H1 (cell line): ENCODE measurements at regions not wholly inside any gene's neighbourhood (a gene's known extent, or its start where the extent isn't known, plus 50 kb on each side); places are given as distances from the start of the nearest gene placed in this dataset.

Experiments
- CTCF ChIA-PET: fragments of 300-600 bp; sonication (Branson Sonifier 250); formaldehyde crosslinking; loops from one replicate; lab custom pipeline; 2021; ENCODE audit not compliant: partially characterized antibody; lab: Charles Lee
- POLR2A ChIA-PET: fragments of 300-600 bp; sonication (Branson Sonifier 250); formaldehyde crosslinking; loops from one replicate; lab custom pipeline; 2021; ENCODE audit warnings: inconsistent platforms; ENCODE audit not compliant: partially characterized antibody; lab: Charles Lee
- DNase-seq, 2 experiments: peaks; one replicate each; pipeline versions ENCODE4 v3.0.0 to v3.0.0-alpha.2; 2010 to 2022; ENCODE audit warnings: low spot score in 2 of 2, low read depth in 1 of 2, mixed read lengths in 1 of 2
- FAIRE-seq: peaks from 2 replicates; lab custom pipeline; 2011; peaks lifted over from hg19 to GRCh38; lab: Jason Lieb, UNC
- H2AFZ ChIP-seq: 2 replicates; pipeline ENCODE4 v1.8.1; 2012; ENCODE audit warnings: low read length, inconsistent platforms
- H2AK5ac ChIP-seq: 2 replicates; pipeline ENCODE4 v1.6.1; 2013; ENCODE audit warnings: low read depth, low read length
- H2BK120ac ChIP-seq: replicated peaks from 2 replicates; pipeline ENCODE3; 2013; ENCODE audit warnings: low read depth, low read length, inconsistent platforms
- H2BK12ac ChIP-seq: 2 replicates; pipeline ENCODE4 v1.6.1; 2013; ENCODE audit warnings: low read depth, low read length
- H2BK15ac ChIP-seq: 2 replicates; pipeline ENCODE4 v1.6.1; 2013; ENCODE audit warnings: low read length
- H2BK20ac ChIP-seq: 2 replicates; pipeline ENCODE4 v1.6.1; 2013; ENCODE audit warnings: low read length
- H2BK5ac ChIP-seq: 2 replicates; pipeline ENCODE4 v1.6.1; 2013; ENCODE audit warnings: low read depth, low read length
- H3K14ac ChIP-seq: 2 replicates; pipeline ENCODE4 v1.6.1; 2013; ENCODE audit warnings: inconsistent platforms; ENCODE audit not compliant: insufficient read length
- H3K18ac ChIP-seq: 2 replicates; pipeline ENCODE4 v1.6.1; 2013; ENCODE audit warnings: low read length; ENCODE audit errors: extremely low read depth
- H3K23ac ChIP-seq: 2 replicates; pipeline ENCODE4 v1.6.1; 2013; ENCODE audit warnings: inconsistent platforms; ENCODE audit not compliant: insufficient read length
- H3K23me2 ChIP-seq: 2 replicates; pipeline ENCODE4 v1.6.1; 2013; ENCODE audit warnings: low read depth, low read length
- H3K27ac ChIP-seq: 2 replicates; pipeline ENCODE4 v1.6.1; 2011; ENCODE audit warnings: low read depth, low read length, inconsistent platforms
- H3K27me3 ChIP-seq, 4 experiments: replicated peaks in 1 of 4; 1 replicate in 1 of 4; 2 replicates in 3 of 4; pipeline versions ENCODE4 v1.6.1 to v1.8.1; 2011 to 2013; ENCODE audit warnings: low read length in 3 of 4, mild to moderate bottlenecking in 3 of 4, inconsistent platforms in 2 of 4, mixed read lengths in 2 of 4, moderate library complexity in 1 of 4; ENCODE audit not compliant: control insufficient read depth in 3 of 4, insufficient read depth in 3 of 4; ENCODE audit errors: extremely low read depth in 1 of 4
- H3K36me3 ChIP-seq, 4 experiments: 2 replicates each; pipeline versions ENCODE4 v1.6.1 to v1.8.1; 2011 to 2013; ENCODE audit warnings: mild to moderate bottlenecking in 4 of 4, low read length in 3 of 4, moderate library complexity in 2 of 4, control low read depth in 1 of 4, inconsistent platforms in 1 of 4; ENCODE audit not compliant: insufficient read depth in 4 of 4, control insufficient read depth in 2 of 4
- H3K4ac ChIP-seq: replicated peaks from 2 replicates; pipeline ENCODE3; 2013; ENCODE audit warnings: low read length, low read depth, mixed read lengths, inconsistent platforms; ENCODE audit not compliant: insufficient read length
- H3K4me1 ChIP-seq, 4 experiments: replicated peaks in 1 of 4; 1 replicate in 1 of 4; 2 replicates in 3 of 4; pipeline versions ENCODE4 v1.6.1 to v1.8.1; 2011 to 2013; ENCODE audit warnings: low read length in 3 of 4, inconsistent platforms in 2 of 4, mixed read lengths in 1 of 4; ENCODE audit not compliant: insufficient read depth in 4 of 4, control insufficient read depth in 3 of 4
- H3K4me2 ChIP-seq, 2 experiments: 2 replicates each; pipeline versions ENCODE4 v1.6.1 to v1.8.1; 2011 to 2013; ENCODE audit warnings: low read depth in 2 of 2, low read length in 2 of 2, control low read depth in 1 of 2, inconsistent platforms in 1 of 2, mild to moderate bottlenecking in 1 of 2; ENCODE audit not compliant: insufficient read depth in 1 of 2
- H3K4me3 ChIP-seq, 4 experiments: fragments of 200-600, 300-600 bp in 1 of 4; sonication (generic), shearing (Covaris generic), sonication (Bioruptor Twin) in 1 of 4; 2 replicates each; pipeline versions ENCODE4 v1.5.1 to v1.8.1; 2011 to 2016; ENCODE audit warnings: low read length in 4 of 4, low read depth in 3 of 4, control low read depth in 2 of 4, inconsistent platforms in 2 of 4, mild to moderate bottlenecking in 2 of 4, mixed read lengths in 1 of 4, moderate library complexity in 1 of 4; ENCODE audit not compliant: insufficient read depth in 2 of 4; ENCODE audit errors: extremely low read depth in 1 of 4
- H3K56ac ChIP-seq: replicated peaks from 2 replicates; pipeline ENCODE3; 2013; ENCODE audit warnings: low read depth, mild to moderate bottlenecking, mixed read lengths, low read length, inconsistent platforms; ENCODE audit not compliant: insufficient read length
- H3K79me1 ChIP-seq: 2 replicates; pipeline ENCODE4 v1.6.1; 2013; ENCODE audit warnings: low read depth, low read length, control low read depth
- H3K79me2 ChIP-seq, 2 experiments: 2 replicates each; pipeline versions ENCODE4 v1.6.1 to v1.8.1; 2012 to 2013; ENCODE audit warnings: low read length in 2 of 2, mild to moderate bottlenecking in 2 of 2, inconsistent platforms in 1 of 2; ENCODE audit not compliant: insufficient read depth in 2 of 2, control insufficient read depth in 1 of 2
- H3K9ac ChIP-seq, 4 experiments: replicated peaks in 1 of 4; 1 replicate in 1 of 4; 2 replicates in 3 of 4; pipeline versions ENCODE4 v1.6.1 to v1.8.1; 2011 to 2013; ENCODE audit warnings: low read depth in 3 of 4, low read length in 3 of 4, control low read depth in 2 of 4, mild to moderate bottlenecking in 2 of 4, moderate library complexity in 2 of 4, inconsistent platforms in 1 of 4; ENCODE audit errors: extremely low read depth in 1 of 4
- H3K9me3 ChIP-seq, 2 experiments: 2 replicates each; pipeline versions ENCODE4 v1.6.1 to v1.8.1; 2012 to 2013; ENCODE audit warnings: mild to moderate bottlenecking in 2 of 2, moderate library complexity in 2 of 2, control low read depth in 1 of 2, inconsistent platforms in 1 of 2, low read depth in 1 of 2, low read length in 1 of 2, mixed read lengths in 1 of 2; ENCODE audit not compliant: insufficient read depth in 2 of 2
- H4K20me1 ChIP-seq, 2 experiments: replicated peaks in 1 of 2; 2 replicates each; pipeline versions ENCODE3 to v1.8.1; 2011 to 2013; ENCODE audit warnings: inconsistent platforms in 2 of 2, low read length in 2 of 2, mild to moderate bottlenecking in 1 of 2; ENCODE audit not compliant: insufficient read depth in 2 of 2, control insufficient read depth in 1 of 2
- H4K5ac ChIP-seq: 2 replicates; pipeline ENCODE4 v1.6.1; 2013; ENCODE audit warnings: low read length, low read depth, mixed read lengths, inconsistent platforms; ENCODE audit not compliant: insufficient read length
- H4K8ac ChIP-seq: 2 replicates; pipeline ENCODE4 v1.8.0; 2013; ENCODE audit warnings: mild to moderate bottlenecking, moderate library complexity, low read length, inconsistent platforms; ENCODE audit not compliant: insufficient read depth; ENCODE audit errors: extremely low read depth
- H4K91ac ChIP-seq: replicated peaks from 2 replicates; pipeline ENCODE3; 2013; ENCODE audit warnings: low read length, mixed read lengths, inconsistent platforms; ENCODE audit not compliant: insufficient read length
- BCL11A ChIP-seq, 2 experiments: IDR thresholded peaks; one replicate each; pipeline ENCODE4 v1.6.1; 2011; ENCODE audit warnings: low read depth in 2 of 2, low read length in 2 of 2, mild to moderate bottlenecking in 2 of 2
- CHD1 ChIP-seq: IDR thresholded peaks from 2 replicates; pipeline ENCODE4 v1.6.1; 2012; ENCODE audit warnings: low read depth, low read length, improper control_type of control experiment
- EP300 ChIP-seq, 2 experiments: IDR thresholded peaks; 1 replicate in 1 of 2; 2 replicates in 1 of 2; pipeline ENCODE4 v1.6.1; 2011 to 2012; ENCODE audit warnings: low read depth in 2 of 2, low read length in 2 of 2, mild to moderate bottlenecking in 2 of 2, borderline replicate concordance in 1 of 2, inconsistent platforms in 1 of 2, moderate library complexity in 1 of 2
- KDM1A ChIP-seq: fragments of 200-600, 300-600 bp; sonication (generic); IDR thresholded peaks from 2 replicates; pipeline ENCODE4 v1.7.1; 2016; ENCODE audit warnings: mild to moderate bottlenecking, low read length, borderline replicate concordance
- NANOG ChIP-seq: IDR thresholded peaks from 2 replicates; pipeline ENCODE4 v1.6.1; 2011; ENCODE audit warnings: low read length, low read depth, mild to moderate bottlenecking, inconsistent platforms; ENCODE audit not compliant: insufficient read depth, poor library complexity, severe bottlenecking
- NRF1 ChIP-seq: IDR thresholded peaks from 2 replicates; pipeline ENCODE4 v1.6.1; 2011; ENCODE audit warnings: mild to moderate bottlenecking, low read depth, low read length, improper control_type of control experiment
- PHF8 ChIP-seq: fragments of 200-600 bp; sonication (generic); conservative IDR thresholded peaks from 2 replicates; pipeline ENCODE4 v1.7.1; 2012; ENCODE audit warnings: low read depth, mild to moderate bottlenecking, inconsistent platforms, low read length, moderate library complexity
- SIN3A ChIP-seq, 2 experiments: IDR thresholded peaks in 1 of 2; conservative IDR thresholded peaks in 1 of 2; 2 replicates each; pipeline ENCODE4 v1.6.1; 2011 to 2012; ENCODE audit warnings: low read length in 2 of 2, improper control_type of control experiment in 1 of 2, low read depth in 1 of 2, mild to moderate bottlenecking in 1 of 2
- SIRT6 ChIP-seq: IDR thresholded peaks from one replicate; pipeline ENCODE4 v1.7.1; 2012; ENCODE audit warnings: low read length, inconsistent platforms
- SIX5 ChIP-seq: IDR thresholded peaks from 2 replicates; pipeline ENCODE4 v1.6.1; 2011; ENCODE audit warnings: mild to moderate bottlenecking, low read depth, low read length
- SP4 ChIP-seq: IDR thresholded peaks from 2 replicates; pipeline ENCODE4 v1.6.1; 2012; ENCODE audit warnings: low read length, inconsistent platforms
- SRF ChIP-seq: IDR thresholded peaks from 2 replicates; pipeline ENCODE4 v1.6.1; 2011; ENCODE audit warnings: mild to moderate bottlenecking, low read depth, low read length, moderate library complexity
- SUZ12 ChIP-seq: fragments of 200-600 bp; sonication (generic); IDR thresholded peaks from 2 replicates; pipeline ENCODE4 v1.6.1; 2012; ENCODE audit warnings: mild to moderate bottlenecking, inconsistent platforms, low read length, moderate library complexity, mixed read lengths
- WGBS, 2 experiments: shearing (Covaris generic) in 1 of 2; methylation state at CpG; one replicate each; pipeline versions ENCODE4 v1.1.6 to v1.1.7; 2013 to 2015; ENCODE audit warnings: low lambda C conversion rate in 2 of 2, mixed read lengths in 2 of 2, inconsistent platforms in 1 of 2, low coverage in 1 of 2, missing lambda C conversion rate in 1 of 2; ENCODE audit not compliant: insufficient replicate concordance in 2 of 2, insufficient coverage in 1 of 2, insufficient read length in 1 of 2; ENCODE audit errors: extremely low coverage in 1 of 2, missing lambda C conversion rate in 1 of 2; 5-methylcytosine and 5-hydroxymethylcytosine counted together

DNA sequence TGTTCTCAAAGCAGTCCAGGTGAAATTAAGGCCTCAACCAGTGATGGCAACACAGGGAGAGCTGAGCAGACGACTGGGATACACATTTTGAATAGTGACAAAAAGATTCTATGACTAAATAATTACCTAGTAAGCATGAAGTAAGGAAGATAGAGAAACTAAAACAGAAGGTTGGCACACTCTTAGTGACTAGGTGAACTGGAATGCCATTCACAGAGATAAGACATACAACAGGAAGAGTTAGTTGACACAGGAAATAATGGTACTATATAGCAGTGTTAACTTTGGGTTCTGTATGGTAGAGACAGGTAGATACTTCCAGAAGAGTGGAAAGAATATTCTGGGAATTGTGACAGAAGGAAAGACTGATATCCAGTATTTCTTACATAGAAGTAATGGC lies 181.8 kb upstream of the NT5C1B start:
- FAIRE-seq (no peak), DNase-seq (no peak)
- no peak overlapping the region for H3K18ac ChIP-seq
- H3K4me2 ChIP-seq, result no peak overlapping the region
- H3K9me3 ChIP-seq, result no peaks in the 10 kb centered on the region
- no peak overlapping the region for H2AK5ac ChIP-seq
- no peaks in the 10 kb centered on the region for H3K79me2 ChIP-seq
- H3K4ac ChIP-seq, result no peak overlapping the region
- no peak overlapping the region for H3K27ac ChIP-seq
- no peak overlapping the region for H2BK5ac ChIP-seq
- no peak overlapping the region for H3K23ac ChIP-seq
- TF ChIP-seq SP4 (no peak), CHD1 (no peak), KDM1A (no peak), NANOG (no peak), SIRT6 (no peak), SRF (no peak), SIN3A (conservative IDR thresholded peaks at IDR 0.05 in 1 of 2, IDR thresholded peaks at IDR 0.05 in 1 of 2; ENCODE audit: low read depth in 1 of 2, low read length in 2 of 2) (no peak), EP300 (IDR thresholded peaks at IDR 0.05; ENCODE audit: borderline replicate concordance in 1 of 2, low read depth in 2 of 2, low read length in 2 of 2) (no peak), SIX5 (no peak), NRF1 (no peak), BCL11A (IDR thresholded peaks at IDR 0.05; ENCODE audit: low read depth in 2 of 2, low read length in 2 of 2) (no peak), PHF8 (no peak), SUZ12 (no peak)
- H3K23me2 ChIP-seq, result no peaks in the 10 kb centered on the region
- ChIA-PET POLR2A (no interaction called here), CTCF (no interaction called here)
- no peak overlapping the region for H3K14ac ChIP-seq
- H3K4me1 ChIP-seq, result no peaks in the 10 kb centered on the region
- H4K20me1 ChIP-seq, result no peaks in the 10 kb centered on the region
- H3K4me3 ChIP-seq, result no peak overlapping the region
- H3K79me1 ChIP-seq, result no peaks in the 10 kb centered on the region
- H2AFZ ChIP-seq, result no peak overlapping the region
- no peak overlapping the region for H2BK120ac ChIP-seq
- WGBS, 2 experiments, result 90% methylated on average over 1 of the region's 1 CpG; no CpG with 5 or more reads in 1 of the 2 experiments
- no peak overlapping the region for H3K9ac ChIP-seq
- no peak overlapping the region for H4K5ac ChIP-seq
- no peak overlapping the region for H2BK12ac ChIP-seq
- no peaks in the 10 kb centered on the region for H3K36me3 ChIP-seq
- H4K8ac ChIP-seq, result no peak overlapping the region
- H3K27me3 ChIP-seq, result peaks cover 0 to 12% (median 8%) of the 10 kb centered on the region in 4 experiments; a peak in 6 of 7 replicates
- H2BK15ac ChIP-seq, result no peak overlapping the region
- H4K91ac ChIP-seq, result no peak overlapping the region
- H2BK20ac ChIP-seq, result no peak overlapping the region
- H3K56ac ChIP-seq, result no peak overlapping the region
